GM19455 (cell line): ENCODE measurements at regions not wholly inside any gene's neighbourhood (a gene's known extent, or its start where the extent isn't known, plus 50 kb on each side); places are given as distances from the start of the nearest gene placed in this dataset.

ENCODE experiments used
- ATAC-seq: cut with Tn5 transposase; IDR thresholded peaks from one replicate; pipeline ENCODE4 v1.9.1; 2021; ENCODE audit not compliant: unreplicated experiment

DNA sequence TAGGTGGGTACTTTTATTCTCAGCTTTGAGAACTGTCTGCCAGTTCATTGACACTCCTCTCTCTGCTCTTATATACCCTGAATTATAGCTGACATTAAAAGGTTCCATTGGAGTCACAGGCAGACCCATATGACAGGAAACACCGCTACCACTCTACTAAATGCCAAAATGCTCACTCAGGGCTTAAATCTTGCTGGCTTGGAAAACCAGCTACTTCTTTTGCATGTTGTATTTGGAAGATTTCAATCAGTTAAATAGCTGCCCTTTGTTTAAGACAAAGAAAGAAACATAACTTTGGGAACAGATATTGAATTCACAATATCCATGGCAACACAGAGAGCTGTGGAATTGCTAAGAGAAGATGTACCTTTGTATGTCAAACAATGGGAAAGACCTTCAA lies 876.5 kb downstream of the USP25 start:
- ATAC-seq, result no peak

DNA sequence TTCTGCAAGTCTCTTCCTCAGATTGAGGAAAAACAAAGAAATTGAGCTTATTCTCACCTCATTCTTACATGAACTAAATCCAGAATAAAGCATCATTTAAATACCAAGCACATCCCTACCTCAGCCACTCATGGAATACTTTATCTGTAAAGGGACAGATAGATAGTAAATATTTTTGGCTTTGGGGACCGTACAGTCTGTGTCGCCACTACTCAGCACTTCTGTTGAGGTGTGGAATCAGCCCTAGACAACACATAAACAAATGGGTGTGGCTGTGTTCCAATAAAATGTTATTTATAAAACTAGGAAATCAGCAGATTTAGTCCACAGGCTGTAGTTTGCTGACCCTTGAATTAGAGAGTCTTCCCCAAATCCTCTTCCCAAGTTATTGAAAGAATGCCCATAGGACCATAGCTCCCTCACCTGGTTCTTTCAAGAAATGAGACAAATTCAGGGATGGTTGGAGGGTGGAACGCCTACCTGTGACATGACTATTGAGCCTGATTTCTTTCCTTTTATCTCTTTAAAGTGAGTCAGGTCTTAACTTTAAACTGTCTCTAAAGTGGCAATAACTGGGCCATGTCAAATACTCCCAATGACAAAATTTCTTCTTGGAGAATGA lies 878.5 kb downstream of the USP25 start:
- no peak for ATAC-seq

DNA sequence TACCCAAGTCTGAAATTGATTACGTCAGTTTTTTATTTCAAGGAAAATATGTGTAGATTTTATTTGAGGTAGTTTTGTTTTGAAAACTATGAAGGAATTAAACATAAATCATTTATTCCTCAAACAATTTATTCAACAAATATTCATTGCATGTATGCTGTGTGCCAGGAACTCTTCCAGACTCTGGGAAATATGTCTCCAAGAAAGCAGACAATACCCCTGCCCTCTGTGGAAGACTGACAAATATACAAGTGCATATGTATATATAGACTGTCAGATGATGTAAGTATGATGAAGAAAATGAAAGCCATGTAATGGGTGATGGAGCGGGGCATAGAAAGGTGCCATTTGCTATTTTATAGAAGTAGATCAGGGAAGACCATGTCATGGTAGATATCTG lies 889.5 kb downstream of the USP25 start:
- no peak for ATAC-seq

DNA sequence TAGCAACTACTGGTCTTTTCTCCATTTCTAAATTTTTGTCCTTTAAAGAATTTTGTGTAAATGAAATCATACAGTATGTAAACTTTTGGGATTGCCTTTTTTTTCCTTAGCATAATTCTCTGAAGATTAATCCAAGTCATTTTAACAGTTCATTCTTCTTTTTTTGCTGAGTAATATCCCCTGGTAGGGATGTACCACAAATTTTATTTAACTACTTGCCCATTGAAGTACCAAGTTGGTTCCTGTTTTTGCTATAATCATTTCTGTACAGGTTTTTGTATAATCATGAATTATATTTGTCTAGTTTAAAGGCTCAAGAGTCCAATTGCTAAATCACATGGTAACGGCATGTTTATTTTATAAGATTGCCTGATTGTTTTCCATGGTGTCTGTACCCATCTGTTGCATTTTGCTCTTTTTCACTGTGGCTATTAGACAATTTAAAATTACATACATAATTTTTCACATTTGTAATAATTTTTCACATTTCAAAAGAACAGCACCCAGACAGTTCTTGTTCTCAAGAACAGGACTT lies 891.1 kb downstream of the USP25 start:
- no peak for ATAC-seq

DNA sequence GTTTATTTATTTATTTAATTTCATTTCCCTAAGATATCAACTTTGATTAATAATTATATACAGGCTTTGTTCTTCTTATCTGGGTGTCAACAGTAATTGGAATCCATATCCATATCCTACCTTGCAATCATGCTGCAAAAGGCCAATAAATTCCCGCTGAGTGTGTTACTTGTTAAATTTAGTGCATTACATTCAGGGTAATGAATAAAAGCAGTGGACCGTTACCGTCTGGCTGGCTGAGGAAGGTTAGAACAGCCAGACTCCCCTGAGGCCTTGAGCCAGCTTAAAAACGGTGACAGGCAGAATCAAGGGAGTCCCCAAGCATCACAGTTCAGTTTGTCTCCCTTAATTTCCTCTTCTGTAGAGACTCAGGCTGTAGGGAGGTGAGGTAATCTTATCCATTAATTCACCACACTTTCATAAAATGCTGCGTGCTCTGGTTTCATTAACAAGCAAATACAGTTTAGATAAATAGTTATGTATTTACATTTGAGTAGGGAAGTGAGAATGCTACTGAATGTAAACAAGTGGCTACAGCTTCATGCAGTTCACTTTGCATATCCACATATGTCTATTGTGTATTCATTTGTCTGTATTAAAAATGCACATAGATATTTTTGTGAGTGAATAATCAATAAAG lies 888.2 kb upstream of the CXADR start:
- ATAC-seq, result no peak

DNA sequence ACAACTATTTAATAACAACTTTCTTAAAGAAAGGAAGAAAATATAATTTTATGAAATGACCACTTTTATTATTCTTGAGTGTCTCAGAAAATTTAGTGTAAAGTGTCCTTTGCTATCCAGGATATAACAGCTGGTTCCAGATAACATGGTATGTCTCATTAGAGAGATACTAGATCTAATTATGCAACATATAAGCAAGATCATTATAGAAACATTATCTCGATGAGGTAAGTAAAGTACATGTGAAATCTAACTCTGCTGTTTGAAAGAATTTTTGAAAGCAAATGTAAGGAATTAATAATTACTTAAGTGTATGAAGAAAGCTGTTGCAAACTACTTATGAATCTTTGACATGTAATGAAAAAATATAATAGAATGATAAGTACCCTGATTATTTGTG lies 887.4 kb upstream of the CXADR start:
- ATAC-seq, result no peak

DNA sequence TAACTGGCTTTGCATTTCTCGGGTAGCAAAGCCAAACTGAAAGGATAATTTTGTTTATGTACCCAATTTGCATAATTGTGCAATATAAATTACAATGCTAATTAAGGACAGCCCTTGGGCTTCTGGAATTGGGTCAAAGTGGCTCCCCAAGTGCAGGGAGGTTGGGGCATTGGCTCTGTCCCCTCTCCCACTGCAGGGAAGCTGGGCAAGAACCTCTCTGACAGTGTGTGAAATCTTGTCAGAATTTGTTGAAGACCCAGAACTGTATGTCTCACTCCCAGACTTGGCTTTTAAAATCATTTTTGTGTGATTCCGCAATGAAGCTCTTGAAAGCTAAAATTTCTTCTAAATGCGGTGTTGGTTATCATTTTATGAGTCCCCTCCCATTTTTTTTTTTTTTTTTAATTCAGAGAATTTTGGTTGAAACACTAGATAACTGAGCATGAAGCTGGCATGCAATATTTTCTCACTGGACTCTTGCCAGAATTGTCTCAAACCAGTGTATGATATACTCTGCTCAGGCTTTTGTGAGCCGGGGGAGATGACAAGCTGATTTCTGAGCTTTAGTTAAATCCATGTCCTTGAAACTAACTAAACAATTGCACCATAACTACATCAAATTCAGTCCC lies 878.9 kb upstream of the CXADR start:
- no peak for ATAC-seq

DNA sequence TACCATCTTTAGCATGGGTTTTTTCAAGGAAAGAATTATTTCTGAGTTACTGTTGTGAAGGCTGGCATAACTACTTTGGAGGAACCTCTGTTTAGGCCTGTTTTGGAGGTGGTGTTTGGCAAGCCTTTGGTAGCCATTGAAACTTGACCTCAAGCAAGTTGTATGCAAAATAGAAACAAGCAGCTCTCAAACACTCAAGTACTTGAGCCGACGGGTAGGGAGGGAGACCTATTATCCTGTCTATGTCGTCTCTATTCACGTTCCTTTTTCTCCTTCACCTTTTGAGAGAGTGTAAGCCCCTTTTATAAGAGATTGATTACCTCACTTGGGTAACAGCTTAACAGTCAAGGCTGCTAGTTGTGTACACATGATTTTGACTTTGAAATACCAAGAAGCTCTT lies 878.3 kb upstream of the CXADR start:
- ATAC-seq, result no peak

DNA sequence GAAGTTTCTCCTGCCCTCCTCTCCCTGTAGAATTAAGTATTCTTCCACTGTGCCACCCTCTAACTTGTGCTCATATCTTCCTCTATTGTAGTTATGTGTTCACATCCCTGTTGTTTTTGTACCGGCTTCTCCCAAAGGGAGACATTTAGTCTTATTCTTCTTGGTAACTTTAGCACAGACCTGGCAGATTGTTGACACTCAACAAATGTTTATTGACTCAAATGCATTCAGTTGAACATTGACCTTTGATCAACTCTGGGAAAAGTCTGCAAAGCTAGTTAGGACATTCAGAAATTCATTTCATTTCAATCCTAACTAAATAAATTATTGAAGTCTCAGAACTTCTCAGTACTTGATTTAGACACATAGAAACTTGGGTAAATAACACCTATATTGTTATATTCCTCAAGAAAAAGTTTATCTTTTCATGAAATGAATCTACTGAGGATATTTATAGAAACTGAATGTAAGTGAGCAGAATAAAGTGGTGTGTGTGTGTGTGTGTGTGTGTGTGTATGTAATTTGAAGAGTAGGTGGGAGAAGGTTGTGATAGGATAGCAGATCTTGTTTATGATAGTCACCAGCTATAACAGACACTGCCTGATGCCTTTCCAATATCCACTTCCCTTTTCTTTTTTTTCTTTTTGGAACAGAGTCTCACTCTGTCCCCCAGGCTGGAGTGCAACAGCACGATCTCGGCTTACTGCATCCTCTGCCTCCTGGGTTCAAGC lies 872.4 kb upstream of the CXADR start:
- ATAC-seq, result no peak

DNA sequence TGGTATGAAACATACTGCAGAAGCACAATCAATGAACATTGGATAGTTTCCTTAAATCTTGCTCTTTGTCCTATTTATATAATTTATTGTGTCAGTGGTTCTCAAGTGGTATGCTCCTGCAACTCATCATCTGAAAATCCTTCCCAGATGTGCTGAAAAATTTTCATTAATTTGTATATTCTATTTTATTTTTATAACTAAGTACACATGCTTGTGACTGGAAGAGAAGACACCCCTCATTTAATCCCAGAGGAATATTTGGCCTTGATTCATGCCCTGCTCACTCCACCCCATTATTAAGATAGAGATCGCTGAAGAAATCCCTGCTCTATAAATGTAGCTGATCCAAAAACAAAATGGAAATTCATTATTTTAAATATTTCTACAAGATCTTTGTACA lies 870.5 kb upstream of the CXADR start:
- ATAC-seq, result no peak

DNA sequence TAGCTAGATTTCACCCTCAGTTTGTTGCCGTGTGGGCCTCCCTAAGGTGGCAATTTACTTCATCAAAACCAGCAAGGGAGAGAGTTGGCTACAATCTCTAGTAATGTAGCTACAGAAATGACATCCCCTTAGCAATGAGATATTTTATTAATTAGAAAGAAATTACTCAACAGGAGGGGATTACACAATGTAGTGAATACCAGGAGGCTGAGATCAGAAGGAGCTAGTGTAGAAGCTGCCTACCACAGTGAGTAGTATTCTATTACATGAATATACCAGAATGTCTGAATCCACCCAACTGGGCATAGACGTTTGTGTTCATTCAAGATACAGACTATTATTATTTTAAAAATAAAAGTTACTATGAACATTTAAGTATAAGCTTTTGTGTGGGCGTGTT lies 868.2 kb upstream of the CXADR start:
- no peak for ATAC-seq

DNA sequence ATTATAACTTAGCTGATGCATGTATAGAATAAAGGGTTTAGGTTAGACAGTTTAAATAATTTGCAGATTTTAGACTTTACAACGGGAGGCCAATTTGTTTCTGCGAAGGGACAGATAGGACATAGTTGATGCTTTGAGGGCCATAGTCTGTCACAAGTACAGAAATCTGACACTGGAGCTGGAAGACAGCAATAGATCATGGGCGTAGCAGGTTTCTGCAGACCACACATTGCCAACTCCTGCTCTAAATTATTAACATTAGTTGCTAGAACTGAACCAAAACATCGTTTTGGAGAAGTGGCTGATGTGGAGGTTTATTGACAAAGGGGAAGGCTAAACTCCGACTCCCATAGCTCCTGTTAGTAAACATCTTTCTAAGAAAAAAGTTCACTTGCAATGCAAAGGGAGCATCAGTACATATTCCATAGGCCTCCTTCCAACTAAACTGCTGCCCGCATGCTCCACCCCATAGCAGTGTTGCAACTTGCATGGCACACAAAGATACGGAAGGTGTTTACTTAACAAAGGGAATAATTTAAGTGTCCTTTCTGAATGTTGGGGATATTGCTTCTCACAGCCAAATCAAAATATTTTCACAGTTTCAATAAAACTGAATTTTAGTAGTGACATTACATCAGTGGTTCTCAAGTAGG lies 862.0 kb upstream of the CXADR start:
- no peak for ATAC-seq

DNA sequence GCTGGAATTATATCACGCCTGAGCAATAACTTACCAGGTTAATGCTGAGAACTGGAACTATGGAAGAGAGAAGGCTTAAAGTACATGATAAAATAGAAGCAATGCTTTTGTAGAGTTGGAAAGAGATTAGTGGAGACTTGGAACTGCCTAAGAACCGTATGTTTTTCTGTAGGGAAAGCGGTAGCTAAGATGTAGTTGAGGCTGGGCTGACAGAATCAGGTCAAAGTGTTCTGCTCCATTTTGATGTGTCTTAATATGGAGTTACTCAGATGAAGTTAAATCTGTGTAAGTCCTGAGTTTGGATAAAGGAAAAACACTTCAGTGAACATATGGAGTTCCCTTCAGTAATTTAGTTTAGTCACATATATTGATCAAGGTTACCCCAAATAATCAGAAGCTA lies 860.9 kb upstream of the CXADR start:
- no peak for ATAC-seq

DNA sequence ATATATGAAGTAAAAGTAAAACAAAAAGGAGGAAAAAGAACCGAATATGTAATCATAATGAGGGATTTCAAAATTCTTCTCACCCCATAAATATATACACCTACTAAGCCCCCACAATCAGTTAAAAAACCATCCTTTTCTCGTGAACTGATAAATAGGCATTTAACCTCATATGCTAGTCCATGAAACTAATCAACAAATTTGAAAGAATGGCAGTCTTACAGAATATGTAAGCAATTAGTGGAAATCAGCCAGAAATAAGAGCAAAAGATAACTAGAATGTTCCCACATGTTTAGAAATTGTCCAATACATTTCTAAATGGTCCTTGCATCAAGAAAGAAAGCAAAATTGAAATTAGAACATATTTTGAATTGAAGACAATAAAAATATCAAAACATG lies 849.4 kb upstream of the CXADR start:
- ATAC-seq, result no peak

DNA sequence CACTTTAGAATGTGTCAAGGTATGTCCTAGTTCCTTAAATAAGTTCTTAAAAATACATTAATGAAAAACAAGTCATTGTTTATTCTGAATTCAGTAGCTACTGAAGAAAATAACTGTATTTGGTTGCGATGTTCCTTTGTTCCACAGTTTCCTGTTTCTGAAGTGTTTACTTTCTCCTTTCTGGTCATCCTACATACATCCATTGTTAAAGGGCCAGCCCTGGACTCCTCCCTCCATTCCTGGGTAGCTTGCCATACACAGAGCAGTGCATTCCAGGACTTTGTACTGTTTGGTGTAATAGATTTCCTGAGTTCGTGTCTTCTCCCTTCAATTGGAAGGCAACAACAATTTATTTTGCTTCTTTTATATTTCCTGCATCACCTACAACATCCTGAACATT lies 845.4 kb upstream of the CXADR start:
- no peak for ATAC-seq

DNA sequence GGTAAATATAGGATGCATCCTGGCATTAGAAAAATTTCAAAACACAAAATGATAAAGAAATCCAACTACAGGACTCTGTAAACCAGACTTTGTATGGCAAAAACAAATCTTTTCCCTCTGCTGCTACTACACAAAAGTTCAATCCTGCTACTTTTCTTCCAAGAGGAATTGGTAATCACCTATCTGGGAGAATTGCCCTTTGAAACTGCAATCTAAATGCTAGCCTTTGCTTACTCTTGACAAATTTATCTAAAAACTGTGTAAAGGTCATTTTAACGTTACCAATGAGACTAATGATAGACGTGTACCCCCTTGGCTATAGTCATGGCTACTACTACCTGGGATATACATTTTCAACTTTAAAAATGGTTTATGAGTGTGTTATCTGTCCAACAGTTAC lies 837.9 kb upstream of the CXADR start:
- ATAC-seq, result no peak

DNA sequence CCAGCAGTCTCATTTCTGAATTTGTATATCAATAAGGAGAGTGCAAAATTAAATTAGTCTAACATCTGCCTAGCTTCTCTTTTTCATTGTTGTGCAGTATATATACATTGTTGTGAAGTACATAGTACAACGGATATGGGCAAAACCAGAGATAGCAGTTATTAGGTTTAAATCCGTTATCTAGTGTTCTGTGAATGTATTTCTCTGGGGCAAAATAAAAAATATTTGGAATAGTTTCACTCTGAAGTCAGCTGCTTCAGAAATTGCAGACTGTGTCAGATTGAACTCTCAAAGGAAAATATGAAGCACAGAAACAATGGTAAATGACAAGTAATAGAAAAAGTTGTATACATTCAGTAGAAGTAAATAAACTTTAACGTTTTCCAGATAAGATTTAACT lies 836.5 kb upstream of the CXADR start:
- no peak for ATAC-seq

DNA sequence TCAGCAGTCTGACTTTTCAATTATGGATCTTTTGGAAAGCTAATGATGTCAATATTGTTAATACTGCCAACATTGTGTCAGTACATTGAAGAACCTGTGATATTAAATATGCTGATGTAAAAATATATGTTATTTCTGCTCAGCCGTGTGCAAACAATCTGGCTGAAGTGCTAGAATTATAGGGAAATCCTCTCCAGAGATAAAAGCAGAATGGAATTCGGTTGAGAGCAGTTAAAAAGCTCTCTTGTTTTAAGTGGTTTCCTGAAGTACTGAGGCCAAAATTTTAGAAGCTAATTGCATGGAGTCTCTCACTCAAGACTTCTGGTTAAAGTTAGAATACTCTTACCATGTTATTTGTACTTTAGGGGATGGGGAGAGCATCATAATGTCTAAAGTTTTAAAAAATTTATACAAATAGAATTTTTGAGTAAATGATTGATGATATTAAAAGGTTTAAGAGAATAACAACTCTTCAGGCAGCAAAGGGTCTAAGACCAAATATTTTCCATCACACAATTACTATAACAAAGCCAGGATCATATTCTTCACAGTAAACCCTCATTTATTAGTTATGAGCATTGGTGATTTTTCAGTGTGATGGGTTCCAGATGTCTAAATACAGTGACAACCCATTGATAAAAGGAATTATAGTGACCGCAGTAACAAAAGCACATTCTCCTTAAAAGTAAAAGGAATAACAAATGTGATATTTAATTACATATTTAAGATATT lies 834.2 kb upstream of the CXADR start:
- no peak for ATAC-seq

DNA sequence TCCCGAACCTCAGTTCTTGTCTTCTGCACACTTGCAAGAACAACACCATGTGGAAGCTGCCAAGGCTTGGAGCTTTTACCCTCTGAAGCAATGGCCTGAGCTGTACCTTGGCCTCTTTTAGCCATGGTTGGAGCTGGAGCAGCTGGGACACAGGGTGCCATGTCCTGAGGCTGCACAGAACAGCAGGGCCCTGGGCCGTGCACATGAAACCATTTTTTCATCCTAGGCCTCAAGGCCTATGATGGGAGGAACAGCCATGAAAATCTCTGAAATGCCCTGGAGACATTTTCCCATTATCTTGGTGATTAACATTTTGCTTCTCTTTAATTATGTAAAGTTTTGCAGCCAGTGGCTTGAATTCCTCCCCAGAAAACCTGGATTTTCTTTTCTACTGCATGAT lies 817.8 kb upstream of the CXADR start:
- ATAC-seq, result no peak

DNA sequence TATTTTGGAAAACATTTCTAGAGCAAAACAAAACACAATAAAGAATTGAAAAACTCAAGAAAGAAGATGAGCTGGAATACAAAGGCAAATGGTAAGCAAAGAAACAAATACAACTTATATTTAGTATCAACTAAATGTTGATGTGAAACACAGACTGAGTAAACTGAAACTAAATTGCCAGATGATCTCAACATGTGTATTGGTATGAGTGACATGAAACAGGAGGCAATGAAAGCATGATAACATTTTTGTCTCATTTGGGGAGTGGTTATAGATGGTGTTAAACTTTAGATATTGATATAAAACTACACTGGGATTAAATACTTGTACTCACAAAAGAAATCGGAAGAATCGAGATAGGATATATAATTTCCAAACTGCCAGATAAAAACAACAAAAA lies 805.6 kb upstream of the CXADR start:
- no peak for ATAC-seq
